DOHH2 (cell line): ENCODE measurements at regions not wholly inside any gene's neighbourhood (a gene's known extent, or its start where the extent isn't known, plus 50 kb on each side); places are given as distances from the start of the nearest gene placed in this dataset.

Experiments used
- H3F3A ChIP-seq: fragments of 200-600 bp; sonication (generic), shearing (Covaris generic); 2 replicates; pipeline ENCODE4 v1.6.0; 2016; ENCODE audit warnings: antibody characterized with exemption, mild to moderate bottlenecking; ENCODE audit not compliant: control insufficient read depth, insufficient read depth
- H3K27ac ChIP-seq: fragments of 200-600 bp; sonication (generic); 2 replicates; pipeline ENCODE4 v1.5.1; 2014; ENCODE audit warnings: low read depth, mild to moderate bottlenecking, low read length, moderate library complexity
- H3K27me3 ChIP-seq: fragments of 200-600 bp; sonication (generic); 2 replicates; pipeline ENCODE4 v1.6.1; 2014; ENCODE audit warnings: mild to moderate bottlenecking, low read length, mixed read lengths; ENCODE audit not compliant: control insufficient read depth
- H3K36me3 ChIP-seq: fragments of 200-600 bp; sonication (generic); 2 replicates; pipeline ENCODE4 v1.6.1; 2014; ENCODE audit warnings: mild to moderate bottlenecking, low read length, moderate library complexity, mixed read lengths; ENCODE audit not compliant: control insufficient read depth
- H3K4me1 ChIP-seq: fragments of 200-600 bp; sonication (generic); 2 replicates; pipeline ENCODE4 v1.6.1; 2014; ENCODE audit warnings: mild to moderate bottlenecking, low read length, mixed read lengths; ENCODE audit not compliant: control insufficient read depth
- H3K4me2 ChIP-seq: fragments of 200-600 bp; sonication (generic); 2 replicates; pipeline ENCODE4 v1.6.0; 2014; ENCODE audit warnings: mild to moderate bottlenecking, low read length, moderate library complexity
- H3K4me3 ChIP-seq: fragments of 200-600 bp; sonication (generic); 2 replicates; pipeline ENCODE4 v1.5.1; 2014; ENCODE audit warnings: mild to moderate bottlenecking, low read length, mixed read lengths
- H3K79me2 ChIP-seq: fragments of 200-600 bp; sonication (generic); 2 replicates; pipeline ENCODE4 v1.6.1; 2014; ENCODE audit warnings: mild to moderate bottlenecking, low read length, mixed read lengths; ENCODE audit not compliant: control insufficient read depth
- H3K9me2 ChIP-seq: fragments of 200-600 bp; sonication (generic); replicated peaks from 2 replicates; pipeline ENCODE4 v1.6.1; 2014; ENCODE audit warnings: mild to moderate bottlenecking, low read length, mixed read lengths; ENCODE audit not compliant: control insufficient read depth
- H3K9me3 ChIP-seq: fragments of 200-600 bp; sonication (generic); 2 replicates; pipeline ENCODE4 v1.6.1; 2014; ENCODE audit warnings: antibody characterized with exemption, low read length, mixed read lengths; ENCODE audit not compliant: control insufficient read depth, insufficient read depth
- H4K20me1 ChIP-seq: fragments of 200-600 bp; sonication (generic); 2 replicates; pipeline ENCODE4 v1.6.0; 2014; ENCODE audit warnings: low read depth, mild to moderate bottlenecking, antibody characterized with exemption, low read length, moderate library complexity; ENCODE audit not compliant: control insufficient read depth, insufficient read depth
- EZH2phosphoT487 ChIP-seq: fragments of 200-600 bp; sonication (generic); IDR thresholded peaks from 2 replicates; pipeline ENCODE4 v1.6.1; 2017; ENCODE audit warnings: borderline replicate concordance, mild to moderate bottlenecking, antibody characterized with exemption, low read length, moderate library complexity, mixed read lengths
- TF ChIP-seq, protein P1 (sequence below): fragments of 200-600 bp; sonication (generic); IDR thresholded peaks from one replicate; pipeline ENCODE4 v1.5.1; 2014; ENCODE audit warnings: antibody characterized with exemption, mild to moderate bottlenecking, low read depth, low read length; ENCODE audit not compliant: poor library complexity, severe bottlenecking

- Histone ChIP-seq H3K9me2 (no peaks in the 10 kb centered on the region), H3K4me1 (no peaks in the 10 kb centered on the region), H3K4me2 (no peak overlapping the region), H4K20me1 (no peaks in the 10 kb centered on the region), H3K36me3 (no peaks in the 10 kb centered on the region), H3K79me2 (no peaks in the 10 kb centered on the region), H3K4me3 (no peak overlapping the region), H3K9me3 (no peaks in the 10 kb centered on the region), H3K27me3 (no peaks in the 10 kb centered on the region), H3F3A (no peaks in the 10 kb centered on the region), H3K27ac (no peak overlapping the region)
- TF ChIP-seq, protein P1, sequence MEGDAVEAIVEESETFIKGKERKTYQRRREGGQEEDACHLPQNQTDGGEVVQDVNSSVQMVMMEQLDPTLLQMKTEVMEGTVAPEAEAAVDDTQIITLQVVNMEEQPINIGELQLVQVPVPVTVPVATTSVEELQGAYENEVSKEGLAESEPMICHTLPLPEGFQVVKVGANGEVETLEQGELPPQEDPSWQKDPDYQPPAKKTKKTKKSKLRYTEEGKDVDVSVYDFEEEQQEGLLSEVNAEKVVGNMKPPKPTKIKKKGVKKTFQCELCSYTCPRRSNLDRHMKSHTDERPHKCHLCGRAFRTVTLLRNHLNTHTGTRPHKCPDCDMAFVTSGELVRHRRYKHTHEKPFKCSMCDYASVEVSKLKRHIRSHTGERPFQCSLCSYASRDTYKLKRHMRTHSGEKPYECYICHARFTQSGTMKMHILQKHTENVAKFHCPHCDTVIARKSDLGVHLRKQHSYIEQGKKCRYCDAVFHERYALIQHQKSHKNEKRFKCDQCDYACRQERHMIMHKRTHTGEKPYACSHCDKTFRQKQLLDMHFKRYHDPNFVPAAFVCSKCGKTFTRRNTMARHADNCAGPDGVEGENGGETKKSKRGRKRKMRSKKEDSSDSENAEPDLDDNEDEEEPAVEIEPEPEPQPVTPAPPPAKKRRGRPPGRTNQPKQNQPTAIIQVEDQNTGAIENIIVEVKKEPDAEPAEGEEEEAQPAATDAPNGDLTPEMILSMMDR, result no peak
- no peak for TF ChIP-seq EZH2phosphoT487
Observed at GRCh38 chr6:168988280-168988679, 265.4 kb downstream of the THBS2 start.

DNA sequence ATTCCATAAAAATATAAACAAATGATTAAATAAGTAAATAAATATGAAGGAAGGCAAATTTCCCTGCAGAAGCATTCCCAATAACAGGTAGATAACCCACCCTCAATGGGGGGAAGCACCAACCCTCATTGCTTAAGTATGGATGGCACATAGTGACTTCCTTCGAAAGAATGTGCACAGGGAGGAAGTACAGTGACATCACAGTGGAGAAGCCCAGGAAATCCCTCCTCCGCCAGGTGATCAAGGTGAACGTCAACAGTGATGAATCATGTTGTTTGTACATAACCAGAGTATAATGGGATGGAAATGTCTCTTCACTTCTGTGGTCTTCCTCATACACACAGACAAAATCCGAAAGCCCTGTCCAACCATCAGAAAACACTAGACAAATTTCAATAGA, 267.9 kb downstream of the THBS2 start:
- Histone ChIP-seq H3K27me3 (no peaks in the 10 kb centered on the region), H3K9me2 (no peaks in the 10 kb centered on the region), H3K36me3 (no peaks in the 10 kb centered on the region), H3K79me2 (no peaks in the 10 kb centered on the region), H3F3A (no peaks in the 10 kb centered on the region), H3K27ac (no peak overlapping the region), H3K4me1 (no peaks in the 10 kb centered on the region), H3K4me3 (no peak overlapping the region), H4K20me1 (no peaks in the 10 kb centered on the region), H3K9me3 (no peaks in the 10 kb centered on the region), H3K4me2 (no peak overlapping the region)
- TF ChIP-seq, protein P1, result no peak
- TF ChIP-seq EZH2phosphoT487, result no peak

GRCh38 chr6:168983925-168984324, 269.7 kb downstream of the THBS2 start:
- no peaks in the 10 kb centered on the region for H3K9me2 ChIP-seq
- no peaks in the 10 kb centered on the region for H4K20me1 ChIP-seq
- TF ChIP-seq EZH2phosphoT487, result no peak
- TF ChIP-seq, protein P1, result no peak

DNA sequence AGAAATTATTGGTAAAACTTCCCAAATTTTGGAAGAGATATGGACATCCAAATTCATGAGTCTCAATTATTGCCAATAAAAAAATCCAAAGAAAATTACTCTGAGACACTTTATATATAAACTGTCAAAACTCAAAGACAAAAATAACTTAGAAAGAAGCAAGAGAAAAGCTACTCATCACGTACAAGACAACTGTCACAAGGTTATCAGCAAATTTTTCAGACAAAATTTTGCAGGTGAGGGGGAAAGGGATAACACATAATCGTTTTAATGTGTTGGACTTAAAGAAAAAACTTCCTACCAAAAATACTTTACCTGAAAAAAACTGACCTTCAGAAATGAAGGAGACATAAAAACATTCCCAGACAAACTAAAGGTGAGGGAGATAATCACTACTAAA, 272.5 kb downstream of the THBS2 start:
- H3K79me2 ChIP-seq, result no peaks in the 10 kb centered on the region
- no peaks in the 10 kb centered on the region for H3K9me2 ChIP-seq
- H3K9me3 ChIP-seq, result no peaks in the 10 kb centered on the region
- no peak overlapping the region for H3K27ac ChIP-seq
- no peaks in the 10 kb centered on the region for H3K36me3 ChIP-seq
- TF ChIP-seq EZH2phosphoT487, result no peak
- TF ChIP-seq, protein P1, result no peak
- H3K4me3 ChIP-seq, result no peak overlapping the region
- no peaks in the 10 kb centered on the region for H3K4me1 ChIP-seq
- H3K27me3 ChIP-seq, result no peaks in the 10 kb centered on the region
- H4K20me1 ChIP-seq, result no peaks in the 10 kb centered on the region
- no peak overlapping the region for H3K4me2 ChIP-seq
- no peaks in the 10 kb centered on the region for H3F3A ChIP-seq

More at GRCh38 chr6:168983925-168984324, 269.7 kb downstream of the THBS2 start:
- Histone ChIP-seq H3K27me3 (no peaks in the 10 kb centered on the region), H3K4me3 (no peak overlapping the region), H3K4me1 (no peaks in the 10 kb centered on the region), H3K36me3 (no peaks in the 10 kb centered on the region), H3F3A (no peaks in the 10 kb centered on the region), H3K27ac (no peak overlapping the region), H3K4me2 (no peak overlapping the region), H3K79me2 (no peaks in the 10 kb centered on the region), H3K9me3 (no peaks in the 10 kb centered on the region)
